HCT116 (cell line): ENCODE measurements at regions not wholly inside any gene's neighbourhood (a gene's known extent, or its start where the extent isn't known, plus 50 kb on each side); places are given as distances from the start of the nearest gene placed in this dataset.

Experiments
- ATAC-seq: fragments of 200-7000 bp; cut with Tn5 transposase; 2 replicates; pipeline ENCODE4 v1.9.1; 2020; ENCODE audit warnings: mild to moderate bottlenecking, moderate library complexity
- BruUV-seq: library from RNA; stranded (reverse); fragments of 400-500 nt; replicated peaks from 2 replicates; lab custom pipeline; 2021; lab: Mats Ljungman, UMichigan
- CTCF ChIA-PET: fragments of 300-600 bp; sonication (Branson Sonifier 250); formaldehyde crosslinking; loops from one replicate; lab custom pipeline; 2021; ENCODE audit warnings: antibody characterized with exemption; lab: Charles Lee
- POLR2A ChIA-PET: fragments of 300-600, 350-600 bp; sonication (Branson Sonifier 250); formaldehyde crosslinking; loops from one replicate; lab custom pipeline; 2021; ENCODE audit warnings: antibody characterized with exemption; lab: Charles Lee
- RAD21 ChIA-PET, 2 experiments: fragments of 300-600 bp; sonication (Branson Sonifier 250); formaldehyde crosslinking; loops; one replicate each; lab custom pipeline; 2023; ENCODE audit warnings: low total read pairs in 2 of 2; ENCODE audit not compliant: uncharacterized antibody in 2 of 2, unreplicated experiment in 2 of 2, low non-redundant PET in 1 of 2; lab: Charles Lee
- DNase-seq: peaks from one replicate; pipeline ENCODE4 v3.0.0-alpha.2; 2010; ENCODE audit warnings: low read depth, low spot score
- H2AFZ ChIP-seq: fragments of 200-600 bp; shearing (Covaris generic), sonication (generic); 2 replicates; pipeline ENCODE4 v1.6.1; 2017; ENCODE audit warnings: low read depth, mixed run types, mixed read lengths, antibody characterized with exemption, low read length; ENCODE audit not compliant: poor library complexity, severe bottlenecking
- H3K27ac ChIP-seq: 2 replicates; pipeline ENCODE4 v1.5.1; 2012; ENCODE audit warnings: low read depth, low read length
- H3K27me3 ChIP-seq: fragments of 200-600 bp; sonication (generic); 2 replicates; pipeline ENCODE4 v1.6.1; 2016; ENCODE audit warnings: mixed run types, low read length, mixed read lengths; ENCODE audit not compliant: insufficient read depth
- H3K36me3 ChIP-seq, 2 experiments: fragments of 200-500 bp in 1 of 2; fragments of 200-600 bp in 1 of 2; sonication (Bioruptor generic) in 1 of 2; sonication (generic) in 1 of 2; 2 replicates each; pipeline versions ENCODE4 v1.5.1 to v1.6.1; 2014 to 2016; ENCODE audit warnings: low read length in 2 of 2, inconsistent platforms in 1 of 2, mixed read lengths in 1 of 2, mixed run types in 1 of 2; ENCODE audit not compliant: insufficient read depth in 2 of 2, control insufficient read depth in 1 of 2
- H3K4me1 ChIP-seq, 2 experiments: fragments of 200-600 bp in 1 of 2; sonication (generic) in 1 of 2; 2 replicates each; pipeline versions ENCODE4 v1.5.1 to v1.6.1; 2012 to 2017; ENCODE audit warnings: low read length in 2 of 2, inconsistent platforms in 1 of 2, mild to moderate bottlenecking in 1 of 2, mixed read lengths in 1 of 2, mixed run types in 1 of 2, moderate library complexity in 1 of 2; ENCODE audit not compliant: insufficient read depth in 2 of 2, control insufficient read depth in 1 of 2
- H3K4me2 ChIP-seq: fragments of 200-600 bp; sonication (generic); 2 replicates; pipeline ENCODE4 v1.6.1; 2017; ENCODE audit warnings: mixed run types, low read length, mixed read lengths
- H3K4me3 ChIP-seq, 2 experiments: fragments of 200-600 bp in 1 of 2; sonication (generic) in 1 of 2; replicated peaks in 1 of 2; 2 replicates each; pipeline ENCODE4 v1.5.1; 2011 to 2016; ENCODE audit warnings: low read length in 2 of 2, control low read depth in 1 of 2, low read depth in 1 of 2, mild to moderate bottlenecking in 1 of 2, mixed read lengths in 1 of 2, mixed run types in 1 of 2
- H3K79me2 ChIP-seq: fragments of 200-600 bp; sonication (generic); 2 replicates; pipeline ENCODE4 v1.6.1; 2017; ENCODE audit warnings: mild to moderate bottlenecking, mixed run types, low read length, moderate library complexity, mixed read lengths; ENCODE audit not compliant: insufficient read depth
- H3K9ac ChIP-seq: fragments of 200-600 bp; sonication (generic); 2 replicates; pipeline ENCODE4 v1.6.1; 2016; ENCODE audit warnings: low read length, mixed read lengths
- H3K9me2 ChIP-seq: fragments of 200-600 bp; sonication (generic), shearing (Covaris generic); 2 replicates; pipeline ENCODE4 v1.6.1; 2017; ENCODE audit warnings: mixed run types, mild to moderate bottlenecking, moderate library complexity; ENCODE audit not compliant: insufficient read depth
- H3K9me3 ChIP-seq, 2 experiments: fragments of 200-500 bp in 1 of 2; fragments of 200-600 bp in 1 of 2; sonication (Bioruptor generic) in 1 of 2; sonication (generic) in 1 of 2; 2 replicates each; pipeline ENCODE4 v1.6.1; 2014 to 2017; ENCODE audit warnings: low read length in 2 of 2, mixed read lengths in 2 of 2, inconsistent platforms in 1 of 2, low read depth in 1 of 2, mild to moderate bottlenecking in 1 of 2, mixed run types in 1 of 2, moderate library complexity in 1 of 2; ENCODE audit not compliant: control insufficient read depth in 1 of 2, insufficient read depth in 1 of 2
- H4K20me1 ChIP-seq: fragments of 200-600 bp; sonication (generic), shearing (Covaris generic); 2 replicates; pipeline ENCODE4 v1.6.1; 2017; ENCODE audit warnings: mixed run types, mild to moderate bottlenecking, moderate library complexity; ENCODE audit not compliant: insufficient read depth
- ELF1 ChIP-seq: IDR thresholded peaks from 2 replicates; pipeline ENCODE4 v1.6.1; 2012; ENCODE audit warnings: low read depth, borderline replicate concordance
- POLR2AphosphoS5 ChIP-seq: IDR thresholded peaks from 2 replicates; pipeline ENCODE4 v1.6.1; 2011; ENCODE audit warnings: mild to moderate bottlenecking, low read depth, low read length, moderate library complexity
- RAD21 ChIP-seq: IDR thresholded peaks from 2 replicates; pipeline ENCODE4 v1.6.1; 2012; ENCODE audit warnings: low read depth, mild to moderate bottlenecking
- SIN3A ChIP-seq: IDR thresholded peaks from 2 replicates; pipeline ENCODE4 v1.6.1; 2012; ENCODE audit warnings: low read depth
- SP1 ChIP-seq: IDR thresholded peaks from 2 replicates; pipeline ENCODE4 v1.6.1; 2012; ENCODE audit warnings: low read depth
- TCF7L2 ChIP-seq: IDR thresholded peaks from 2 replicates; pipeline ENCODE4 v1.7.0; 2011; ENCODE audit warnings: borderline replicate concordance, inconsistent platforms; ENCODE audit not compliant: insufficient read depth, insufficient read length; ENCODE audit errors: extremely low read depth
- YY1 ChIP-seq: IDR thresholded peaks from 2 replicates; pipeline ENCODE4 v1.6.1; 2011; ENCODE audit warnings: low read length, low read depth, moderate library complexity, mild to moderate bottlenecking; ENCODE audit not compliant: insufficient replicate concordance; ENCODE audit errors: extremely low read depth
- ZFX ChIP-seq: fragments of 450-650 bp; IDR thresholded peaks from 2 replicates; pipeline ENCODE4 v1.6.1; 2017
- intact Hi-C: fragments of 100-400 bp; cut with micrococcal nuclease; formaldehyde crosslinking; loops from 2 replicates; pipeline ENCODE4 v1.10.0; 2022

DNA sequence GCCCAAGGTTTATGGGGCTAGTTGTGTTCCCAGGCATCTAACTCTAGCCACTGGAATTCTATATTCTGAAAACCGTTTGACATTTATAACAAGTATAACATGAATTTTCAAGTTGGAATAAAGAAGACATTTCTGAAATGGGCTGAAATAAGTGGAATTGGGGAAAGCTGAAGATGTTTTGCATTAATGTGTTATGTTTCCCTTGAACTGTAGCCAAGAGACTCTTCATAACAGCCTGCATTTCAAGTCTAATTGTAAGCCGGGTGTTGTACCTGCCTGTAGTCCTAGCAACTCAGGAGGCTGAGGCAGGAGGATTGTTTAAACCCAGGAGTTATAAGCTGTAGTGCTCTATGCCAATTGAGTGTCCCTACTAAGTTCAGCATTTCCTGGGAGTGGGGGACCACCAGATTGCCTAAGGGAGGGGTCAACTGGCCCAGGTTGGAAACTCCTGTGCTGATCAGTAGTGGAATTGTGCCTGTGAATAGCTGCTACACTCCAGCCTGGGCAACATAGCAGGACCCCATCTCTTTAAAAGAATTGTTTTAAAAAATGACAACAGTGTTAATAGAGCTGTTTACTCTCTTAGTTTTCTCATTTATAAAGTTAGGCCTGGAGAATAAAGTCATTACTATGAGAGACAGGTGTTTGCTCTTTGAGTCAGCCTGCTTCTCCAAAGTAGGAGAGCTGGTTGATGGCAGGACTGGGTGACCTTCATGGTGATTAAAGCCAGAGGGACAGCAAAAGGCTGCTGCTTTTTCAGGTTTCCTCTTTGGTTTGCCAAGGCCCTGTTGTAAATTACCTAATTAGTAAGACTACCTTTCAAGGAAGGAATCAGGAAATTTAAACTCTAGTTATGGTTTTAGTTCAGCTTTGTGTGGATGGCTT, 483.6 kb upstream of the RGS6 start (continued):
- TF ChIP-seq ZFX (no peak), TCF7L2 (no peak), ELF1 (no peak), SIN3A (no peak), POLR2AphosphoS5 (no peak)
- TF ChIP-seq, all 23 proteins: peak for 0

DNA sequence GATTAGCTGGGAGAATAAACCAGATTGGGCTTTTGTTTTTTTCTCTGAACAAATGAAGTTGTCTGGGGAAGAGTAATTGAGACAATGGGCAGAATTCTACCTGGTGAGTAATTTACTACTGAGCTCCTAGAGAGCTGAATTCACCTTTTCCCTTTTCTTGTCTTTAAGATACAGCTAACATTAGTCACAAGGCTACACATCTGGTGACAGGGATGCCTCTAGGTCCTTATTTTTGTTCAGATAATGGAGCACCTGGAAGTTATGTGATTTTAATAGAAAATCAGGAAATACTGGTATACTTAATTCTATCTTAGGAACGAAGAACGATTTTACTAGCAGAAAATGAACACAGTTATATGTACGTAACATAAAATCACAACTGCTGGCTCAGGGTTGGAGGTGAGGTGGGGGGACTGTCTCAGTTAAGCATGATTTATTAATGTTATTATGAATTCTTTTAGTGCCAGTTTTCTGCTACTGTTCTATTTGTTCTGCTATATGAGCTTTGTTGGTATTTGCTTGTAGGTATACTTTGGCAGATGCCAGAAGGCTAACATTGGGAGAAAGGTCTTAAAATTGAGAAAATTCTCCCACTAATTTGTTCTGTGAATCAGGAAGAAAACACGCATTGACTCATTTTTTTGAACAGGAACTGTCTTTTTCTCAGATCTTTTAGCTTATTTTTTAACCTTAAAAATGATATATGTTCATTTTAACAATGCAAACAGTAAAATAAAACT, 482.7 kb upstream of the RGS6 start:
- Histone ChIP-seq H3K4me1 (no peaks in the 10 kb centered on the region), H3K9ac (no peak overlapping the region), H3K4me3 (no peak overlapping the region), H3K36me3 (no peaks in the 10 kb centered on the region), H3K4me2 (no peak overlapping the region), H3K9me2 (no peaks in the 10 kb centered on the region), H3K9me3 (no peaks in the 10 kb centered on the region), H4K20me1 (no peaks in the 10 kb centered on the region), H2AFZ (no peak overlapping the region), H3K27ac (no peak overlapping the region), H3K27me3 (no peaks in the 10 kb centered on the region), H3K79me2 (no peaks in the 10 kb centered on the region)
- ChIA-PET CTCF (interaction anchor here (0.6 kb wide), 1 partner anchor 9 kb away, joined by 3 read pairs; no protein-coding TSS in a partner anchor), POLR2A (no interaction called here), RAD21 (no interaction called here)
- DNase-seq (no peak), ATAC-seq (no peak)
- BruUV-seq = no TSS peak
- TF ChIP-seq SP1 = no peak
- no peak for TF ChIP-seq YY1
- TF ChIP-seq RAD21 = no peak
- intact Hi-C loops = no loop called here
